SK-MEL-5 (cell line): ENCODE measurements at regions not wholly inside any gene's neighbourhood (a gene's known extent, or its start where the extent isn't known, plus 50 kb on each side); places are given as distances from the start of the nearest gene placed in this dataset.

Experiments
- DNase-seq: peaks from one replicate; pipeline ENCODE4 v3.0.0-alpha.2; 2016; ENCODE audit warnings: low read depth, low spot score
- in situ Hi-C: cut with HindIII; loops from 2 replicates; pipeline ENCODE4 v1.10.0; 2016; ENCODE audit warnings: low sequenced_read_pairs, high pct_unique_total_duplicates, low pct_unique_long_range_greater_than_20kb

DNA sequence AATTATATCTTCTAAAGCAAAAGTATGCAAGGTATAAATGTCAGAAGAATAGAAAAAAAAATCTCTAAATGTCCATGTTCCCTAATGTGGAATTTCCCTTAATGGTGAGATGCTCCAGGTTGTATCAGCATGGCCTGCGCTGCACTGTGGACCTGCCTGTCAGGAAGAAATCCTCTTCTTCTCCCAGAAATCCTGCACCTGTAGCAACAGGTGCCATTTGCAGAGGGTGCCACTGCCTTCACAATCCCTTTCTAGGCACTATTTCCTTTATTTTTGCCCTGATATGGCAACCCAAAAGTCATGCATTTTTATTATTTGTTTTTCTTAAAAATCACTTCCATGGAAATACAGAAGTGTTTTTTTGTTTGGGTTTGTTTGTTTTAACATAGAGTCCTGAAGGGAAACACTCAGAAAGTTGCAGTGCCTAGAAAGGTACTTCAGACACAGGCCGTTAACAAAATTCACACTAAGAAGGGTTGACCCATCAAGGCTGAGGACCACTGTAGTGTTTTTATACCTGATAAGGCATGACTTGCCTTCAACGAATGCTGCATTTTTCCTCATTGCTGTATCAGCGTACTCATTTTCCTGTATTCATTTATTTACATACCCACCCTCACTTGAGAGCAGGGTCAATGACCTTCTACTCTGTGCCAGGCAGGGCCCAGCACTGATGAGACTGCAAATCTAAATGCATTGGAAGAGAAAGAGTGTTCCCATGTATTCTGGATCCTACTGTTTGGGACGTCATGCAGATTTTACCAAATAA, 177.8 kb downstream of the SNX18 start:
- no peak for DNase-seq
- in situ Hi-C loops, result no loop called here

- DNase-seq, result no peak
- in situ Hi-C loops, result no loop called here
Measured at GRCh38 chr5:54693936-54694657, 176.5 kb downstream of the SNX18 start.

GRCh38 chr5:54692631-54693030, 175.1 kb downstream of the SNX18 start:
- no peak for DNase-seq

GRCh38 chr5:54691656-54692055, 174.1 kb downstream of the SNX18 start:
- no peak for DNase-seq
- in situ Hi-C loops, result no loop called here

More at GRCh38 chr5:54692631-54693030, 175.1 kb downstream of the SNX18 start:
- in situ Hi-C loops, result no loop called here

GRCh38 chr5:54689411-54690251, 172.1 kb downstream of the SNX18 start:
- DNase-seq, result no peak
- in situ Hi-C loops, result no loop called here

DNA sequence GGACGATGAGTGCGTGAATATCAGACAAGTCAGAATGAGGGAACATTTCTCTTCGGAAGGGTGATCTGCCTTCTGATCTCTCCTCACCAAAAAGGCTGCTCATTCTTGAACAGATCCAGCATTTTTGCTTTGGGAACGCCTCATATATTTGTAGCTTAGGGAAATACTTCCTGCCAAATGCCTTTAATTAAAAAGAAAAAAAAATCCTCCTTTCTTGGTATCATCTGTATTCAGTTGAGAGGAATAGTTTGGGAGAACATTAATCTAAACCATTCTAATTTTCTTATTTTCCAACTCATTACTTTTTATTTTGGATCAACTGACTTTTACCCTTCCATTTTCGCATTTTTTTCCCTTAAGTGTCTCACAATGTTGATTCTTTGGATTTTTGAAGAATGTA, 163.4 kb downstream of the SNX18 start:
- in situ Hi-C loops, result no loop called here
- DNase-seq, result no peak

- in situ Hi-C loops, result no loop called here
- DNase-seq, result no peak
Measured at GRCh38 chr5:54679686-54680085, 162.1 kb downstream of the SNX18 start.

DNA sequence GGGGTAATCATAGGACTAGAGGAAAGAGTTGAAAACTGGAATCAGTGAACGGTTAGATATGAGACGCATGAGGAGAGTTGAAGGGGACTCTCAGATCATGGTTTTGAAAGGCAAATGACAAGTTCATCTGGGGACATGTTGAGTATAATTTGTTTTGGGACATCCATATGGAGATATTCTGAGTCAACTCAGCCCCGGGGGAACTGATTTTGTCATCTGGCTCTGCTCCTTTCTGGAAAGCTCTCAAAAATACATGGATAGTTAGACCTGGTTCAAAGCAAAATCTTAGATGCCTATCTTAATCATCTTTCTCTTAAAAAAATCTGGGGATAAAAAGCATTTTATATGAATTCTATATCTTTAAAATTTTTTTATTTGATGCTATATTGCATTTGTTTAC, 161.2 kb downstream of the SNX18 start:
- DNase-seq, result no peak
- in situ Hi-C loops, result no loop called here

- in situ Hi-C loops, result no loop called here
- no peak for DNase-seq
Measured at GRCh38 chr5:54676481-54677340, 159.2 kb downstream of the SNX18 start.

GRCh38 chr5:54673523-54674225, 156.1 kb downstream of the SNX18 start:
- no peak for DNase-seq
- in situ Hi-C loops, result no loop called here

DNA sequence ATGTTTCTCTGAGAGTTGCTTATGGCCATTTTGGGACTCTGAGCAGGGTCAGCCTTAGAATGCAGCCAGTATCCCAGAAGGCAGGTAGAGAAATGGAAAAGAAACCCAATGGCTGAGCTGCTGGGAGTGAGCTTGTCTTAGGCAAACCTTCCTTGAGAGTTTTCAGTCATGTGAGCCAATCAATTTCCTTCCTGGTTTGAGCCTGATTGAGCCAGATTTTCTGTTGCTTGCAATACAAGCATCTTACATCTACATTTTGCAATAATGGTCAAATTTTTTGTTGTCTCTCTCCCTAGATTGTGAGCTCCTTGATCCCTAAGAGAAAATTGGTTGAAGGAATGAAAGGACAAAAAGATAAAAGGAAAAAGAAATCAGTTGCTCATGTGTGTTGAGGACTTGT, 155.3 kb downstream of the SNX18 start:
- no peak for DNase-seq
- in situ Hi-C loops, result no loop called here

GRCh38 chr5:54671681-54672080, 154.1 kb downstream of the SNX18 start:
- no peak for DNase-seq
- in situ Hi-C loops, result no loop called here

DNA sequence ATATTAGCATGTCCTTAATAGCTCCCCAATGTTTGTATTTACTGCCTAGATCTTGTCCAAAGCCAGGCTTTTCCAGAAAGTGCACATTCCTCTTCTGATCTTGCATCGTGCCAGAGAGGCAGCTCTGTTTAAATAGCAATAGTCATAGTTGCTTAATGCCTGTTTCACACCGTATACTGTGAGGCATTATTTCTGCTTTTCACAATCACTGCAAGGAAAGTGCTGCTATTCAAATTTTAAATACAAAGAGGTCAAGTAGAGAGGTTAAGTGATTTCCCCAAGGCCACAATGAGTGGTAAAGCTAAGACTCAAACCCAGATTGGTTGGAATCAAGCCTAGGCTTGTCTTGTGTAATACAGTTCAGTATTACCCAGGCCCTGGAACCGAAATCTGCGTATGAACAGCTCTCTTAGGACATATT, 153.6 kb downstream of the SNX18 start:
- no peak for DNase-seq
- in situ Hi-C loops, result no loop called here

DNA sequence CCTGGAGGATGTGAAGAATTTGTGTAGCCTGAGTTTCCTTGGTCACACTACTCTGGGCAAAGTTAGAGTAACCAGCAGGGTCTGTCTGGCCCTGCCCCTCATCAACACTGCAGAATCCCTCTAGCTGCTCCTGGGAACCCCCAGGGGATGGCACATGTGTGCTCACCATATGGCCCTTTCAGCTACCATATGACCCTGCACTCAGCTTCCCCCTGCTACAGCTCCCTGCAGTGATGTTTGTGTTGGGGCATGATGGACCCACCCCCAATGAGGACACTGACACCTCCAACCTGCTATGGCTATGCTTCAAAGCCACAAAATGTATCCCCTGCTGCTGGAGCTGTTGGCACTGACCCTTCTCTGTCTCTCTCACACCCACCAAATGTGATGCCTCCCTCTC, 152.7 kb downstream of the SNX18 start:
- DNase-seq, result no peak
- in situ Hi-C loops, result no loop called here

GRCh38 chr5:54669845-54670244, 152.3 kb downstream of the SNX18 start:
- in situ Hi-C loops, result no loop called here
- no peak for DNase-seq

DNA sequence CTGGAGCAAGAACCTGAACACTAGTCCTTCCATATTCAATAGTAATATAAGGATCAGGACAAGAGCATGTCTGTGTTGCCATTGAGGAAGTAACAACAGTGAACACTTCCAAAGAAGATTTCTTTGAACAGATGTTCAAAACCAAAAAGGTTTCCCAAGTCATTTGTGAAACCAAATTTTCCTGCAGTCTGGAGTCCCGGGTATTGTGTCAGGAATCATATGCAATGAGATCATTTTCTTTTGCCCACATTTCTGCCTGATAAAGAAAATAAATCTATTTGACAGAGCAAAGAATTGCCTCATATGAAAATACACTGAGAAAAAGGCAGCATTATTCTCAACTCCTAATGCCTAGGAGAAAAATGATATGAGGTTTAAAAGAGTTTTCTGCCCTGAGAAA, 151.7 kb downstream of the SNX18 start:
- no peak for DNase-seq

DNA sequence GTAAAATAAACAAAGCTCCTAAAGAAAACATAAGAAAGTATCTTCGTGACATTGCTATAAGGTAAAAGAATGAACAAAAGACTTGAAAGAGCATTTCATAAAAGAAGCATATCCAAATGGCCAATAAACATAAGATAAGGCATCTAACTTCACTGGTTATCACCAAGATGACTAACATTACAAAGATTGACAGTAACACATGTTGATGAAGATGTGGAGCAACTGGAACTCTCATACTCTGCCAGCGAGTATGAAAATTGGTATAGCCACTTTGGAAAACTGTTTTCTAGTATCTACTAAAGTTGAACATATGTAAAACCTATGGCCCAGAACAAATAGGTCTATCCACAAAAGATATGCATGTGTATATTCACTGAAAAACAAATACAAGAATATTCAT, 150.5 kb downstream of the SNX18 start:
- in situ Hi-C loops, result no loop called here
- DNase-seq, result no peak

More for the DNA sequence above, 151.7 kb downstream of the SNX18 start:
- in situ Hi-C loops, result no loop called here
